GM12878 (cell line): ENCODE measurements at regions not wholly inside any gene's neighbourhood (a gene's known extent, or its start where the extent isn't known, plus 50 kb on each side); places are given as distances from the start of the nearest gene placed in this dataset.

ENCODE experiments used
- ATAC-seq: fragments of 200-7000 bp; cut with Tn5 transposase; 3 replicates; pipeline ENCODE4 v1.9.1; 2020; ENCODE audit warnings: mild to moderate bottlenecking, moderate library complexity
- BruUV-seq: library from RNA; stranded (reverse); fragments of 400-500 nt; replicated peaks from 2 replicates; lab custom pipeline; 2021; lab: Mats Ljungman, UMichigan
- CTCF ChIA-PET: fragments of 300-600 bp; sonication (Branson Sonifier 250); formaldehyde crosslinking; extraction: SDS; loops from one replicate; lab custom pipeline; 2021; ENCODE audit warnings: inconsistent platforms; lab: Yijun Ruan, JAX
- POLR2A ChIA-PET: fragments of 350-600 bp; formaldehyde crosslinking; extraction: SDS; loops from one replicate; lab custom pipeline; 2021; ENCODE audit warnings: inconsistent platforms; lab: Charles Lee
- RAD21 ChIA-PET: fragments of 300-600 bp; sonication (Branson Sonifier 250); formaldehyde crosslinking; loops from one replicate; lab custom pipeline; 2023; ENCODE audit warnings: antibody characterized with exemption; ENCODE audit not compliant: unreplicated experiment; lab: Charles Lee
- SMC1A ChIA-PET: fragments of 300-600 bp; sonication (Branson Sonifier 250); formaldehyde crosslinking; loops from one replicate; lab custom pipeline; 2023; ENCODE audit not compliant: unreplicated experiment, uncharacterized antibody; lab: Charles Lee
- DNase-seq: peaks from one replicate; pipeline ENCODE4 v3.0.0-alpha.2; 2011; ENCODE audit warnings: low read depth, low spot score
- FAIRE-seq: peaks from 3 replicates; lab custom pipeline; 2011; peaks lifted over from hg19 to GRCh38; lab: Jason Lieb, UNC
- H2AFZ ChIP-seq: 2 replicates; pipeline ENCODE4 v1.6.0; 2011; ENCODE audit warnings: low read depth, low read length, control low read depth; ENCODE audit not compliant: control insufficient read depth
- H3K27ac ChIP-seq: 2 replicates; pipeline ENCODE4 v1.5.1; 2011; ENCODE audit warnings: control low read depth; ENCODE audit not compliant: control insufficient read depth, insufficient read depth
- H3K27me3 ChIP-seq, 2 experiments: replicated peaks in 1 of 2; 2 replicates each; pipeline versions ENCODE4 v1.6.0 to v1.6.1; 2011; ENCODE audit warnings: low read length in 1 of 2; ENCODE audit not compliant: control insufficient read depth in 2 of 2, insufficient read depth in 2 of 2
- H3K36me3 ChIP-seq, 2 experiments: 2 replicates each; pipeline ENCODE4 v1.5.1; 2011; ENCODE audit warnings: low read length in 1 of 2; ENCODE audit not compliant: control insufficient read depth in 2 of 2, insufficient read depth in 2 of 2
- H3K4me1 ChIP-seq: 2 replicates; pipeline ENCODE4 v1.6.1; 2011; ENCODE audit warnings: mild to moderate bottlenecking, low read length, moderate library complexity, mixed read lengths; ENCODE audit not compliant: control insufficient read depth, insufficient read depth
- H3K4me2 ChIP-seq: 2 replicates; pipeline ENCODE4 v1.6.0; 2011; ENCODE audit warnings: control low read depth; ENCODE audit not compliant: control insufficient read depth, insufficient read depth
- H3K4me3 ChIP-seq: fragments of 200-600 bp; sonication (generic); 2 replicates; pipeline ENCODE4 v1.5.1; 2016
- H3K79me2 ChIP-seq: 2 replicates; pipeline ENCODE4 v1.6.0; 2011; ENCODE audit warnings: low read length; ENCODE audit not compliant: control insufficient read depth, insufficient read depth
- H3K9ac ChIP-seq: 2 replicates; pipeline ENCODE4 v1.8.0; 2011; ENCODE audit warnings: low read length, control low read depth, mixed read lengths; ENCODE audit not compliant: control insufficient read depth, insufficient read depth
- H3K9me3 ChIP-seq: replicated peaks from 3 replicates; pipeline ENCODE4 v1.5.1; 2011; ENCODE audit warnings: mild to moderate bottlenecking, low read length; ENCODE audit not compliant: control insufficient read depth, insufficient read depth
- H4K20me1 ChIP-seq: 2 replicates; pipeline ENCODE4 v1.6.0; 2011; ENCODE audit not compliant: control insufficient read depth, insufficient read depth
- BCL11A ChIP-seq: IDR thresholded peaks from 2 replicates; pipeline ENCODE4 v1.6.1; 2011; ENCODE audit warnings: low read depth, low read length
- LARP7 ChIP-seq: fragments of 450-650 bp; IDR thresholded peaks from 2 replicates; pipeline ENCODE4 v1.6.1; 2017; ENCODE audit warnings: mild to moderate bottlenecking
- NR2F1 ChIP-seq: fragments of 450-650 bp; conservative IDR thresholded peaks from 2 replicates; pipeline ENCODE4 v1.6.1; 2017; ENCODE audit warnings: mild to moderate bottlenecking
- PAX5 ChIP-seq: IDR thresholded peaks from 2 replicates; pipeline ENCODE4 v1.6.1; 2011; ENCODE audit warnings: low read depth, low read length, borderline replicate concordance
- RFX5 ChIP-seq: IDR thresholded peaks from 2 replicates; pipeline ENCODE4 v1.6.1; 2011; ENCODE audit warnings: low read depth, low read length, improper control_type of control experiment
- RUNX3 ChIP-seq: IDR thresholded peaks from 2 replicates; pipeline ENCODE4 v1.6.1; 2012; ENCODE audit warnings: low read length, inconsistent platforms
- SREBF1 ChIP-seq: IDR thresholded peaks from 2 replicates; pipeline ENCODE4 v1.6.1; 2012; ENCODE audit warnings: mild to moderate bottlenecking, low read length
- STAT3 ChIP-seq: IDR thresholded peaks from 2 replicates; pipeline ENCODE4 v1.6.1; 2011; ENCODE audit warnings: low read depth, low read length, improper control_type of control experiment
- WGBS: methylation state at CpG from one replicate; pipeline ENCODE4 v1.1.6; 2016; ENCODE audit warnings: low lambda C conversion rate; ENCODE audit not compliant: insufficient replicate concordance, insufficient coverage; ENCODE audit errors: missing lambda C conversion rate; 5-methylcytosine and 5-hydroxymethylcytosine counted together
- in situ Hi-C: fragments of 300-500 bp; cut with MboI; formaldehyde crosslinking; loops from 9 replicates; pipeline ENCODE4 v1.14.3; 2018; ENCODE audit warnings: mixed read lengths
- intact Hi-C: fragments of 100-400 bp; cut with micrococcal nuclease; formaldehyde crosslinking; loops from one replicate; pipeline ENCODE4 v1.14.2; 2022; ENCODE audit not compliant: unreplicated experiment
- TF ChIP-seq, protein P1 (sequence below): fragments of 450-650 bp; IDR thresholded peaks from 2 replicates; pipeline ENCODE4 v1.6.1; 2018; ENCODE audit warnings: mild to moderate bottlenecking, low read depth, moderate library complexity; ENCODE audit not compliant: partially characterized antibody
- TF ChIP-seq, protein P2 (sequence below): fragments of 450-650 bp; IDR thresholded peaks from 2 replicates; pipeline ENCODE4 v1.6.1; 2016; ENCODE audit warnings: mild to moderate bottlenecking
- TF ChIP-seq, protein P3 (sequence below): fragments of 450-650 bp; IDR thresholded peaks from 2 replicates; pipeline ENCODE4 v1.6.1; 2016; ENCODE audit warnings: mild to moderate bottlenecking

DNA sequence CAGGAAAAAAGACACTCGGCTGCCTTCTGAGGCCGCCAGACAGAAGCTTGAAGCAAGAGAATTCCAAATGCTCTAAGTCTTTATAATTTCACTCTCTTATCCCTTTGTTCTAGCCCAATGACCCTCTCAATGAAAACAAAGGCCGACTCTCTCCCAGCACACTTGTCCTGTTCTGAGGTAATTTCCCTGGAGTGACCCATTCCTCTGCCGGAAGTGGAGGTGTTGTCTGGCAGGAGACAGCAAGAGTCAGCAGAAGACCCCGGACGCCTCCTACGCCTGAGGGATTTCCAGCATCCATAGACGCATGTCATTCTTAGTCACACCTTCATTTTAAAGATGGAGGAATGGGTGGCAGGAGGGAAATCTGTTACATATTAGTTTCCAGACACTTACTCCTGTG lies 110.3 kb downstream of the SOD2 start:
- Histone ChIP-seq H3K9ac (no peak overlapping the region), H3K4me3 (no peak overlapping the region), H3K36me3 (no peaks in the 10 kb centered on the region), H3K4me2 (no peak overlapping the region), H3K79me2 (no peaks in the 10 kb centered on the region), H3K27ac (no peak overlapping the region), H4K20me1 (no peaks in the 10 kb centered on the region), H2AFZ (no peak overlapping the region), H3K27me3 (0 out of 4 replicates have a peak, but pooled peaks cover 0 to under 1% of the 10 kb centered on the region in 2 experiments), H3K4me1 (no peaks in the 10 kb centered on the region), H3K9me3 (no peaks in the 10 kb centered on the region)
- TF ChIP-seq SREBF1 (no peak), STAT3 (no peak)
- TF ChIP-seq, protein P1, sequence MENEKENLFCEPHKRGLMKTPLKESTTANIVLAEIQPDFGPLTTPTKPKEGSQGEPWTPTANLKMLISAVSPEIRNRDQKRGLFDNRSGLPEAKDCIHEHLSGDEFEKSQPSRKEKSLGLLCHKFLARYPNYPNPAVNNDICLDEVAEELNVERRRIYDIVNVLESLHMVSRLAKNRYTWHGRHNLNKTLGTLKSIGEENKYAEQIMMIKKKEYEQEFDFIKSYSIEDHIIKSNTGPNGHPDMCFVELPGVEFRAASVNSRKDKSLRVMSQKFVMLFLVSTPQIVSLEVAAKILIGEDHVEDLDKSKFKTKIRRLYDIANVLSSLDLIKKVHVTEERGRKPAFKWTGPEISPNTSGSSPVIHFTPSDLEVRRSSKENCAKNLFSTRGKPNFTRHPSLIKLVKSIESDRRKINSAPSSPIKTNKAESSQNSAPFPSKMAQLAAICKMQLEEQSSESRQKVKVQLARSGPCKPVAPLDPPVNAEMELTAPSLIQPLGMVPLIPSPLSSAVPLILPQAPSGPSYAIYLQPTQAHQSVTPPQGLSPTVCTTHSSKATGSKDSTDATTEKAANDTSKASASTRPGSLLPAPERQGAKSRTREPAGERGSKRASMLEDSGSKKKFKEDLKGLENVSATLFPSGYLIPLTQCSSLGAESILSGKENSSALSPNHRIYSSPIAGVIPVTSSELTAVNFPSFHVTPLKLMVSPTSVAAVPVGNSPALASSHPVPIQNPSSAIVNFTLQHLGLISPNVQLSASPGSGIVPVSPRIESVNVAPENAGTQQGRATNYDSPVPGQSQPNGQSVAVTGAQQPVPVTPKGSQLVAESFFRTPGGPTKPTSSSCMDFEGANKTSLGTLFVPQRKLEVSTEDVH: no peak
- RAD21 ChIA-PET: no interaction called here
- in situ Hi-C loops (no loop called here), intact Hi-C loops (no loop called here)
- SMC1A ChIA-PET: no interaction called here
- WGBS: 40% methylated on average over 8 of the region's 8 CpGs
- no peak for ATAC-seq
- POLR2A ChIA-PET: no interaction called here
- DNase-seq: no peak
- no TSS peak for BruUV-seq
- FAIRE-seq: no peak
- CTCF ChIA-PET: no interaction called here

DNA sequence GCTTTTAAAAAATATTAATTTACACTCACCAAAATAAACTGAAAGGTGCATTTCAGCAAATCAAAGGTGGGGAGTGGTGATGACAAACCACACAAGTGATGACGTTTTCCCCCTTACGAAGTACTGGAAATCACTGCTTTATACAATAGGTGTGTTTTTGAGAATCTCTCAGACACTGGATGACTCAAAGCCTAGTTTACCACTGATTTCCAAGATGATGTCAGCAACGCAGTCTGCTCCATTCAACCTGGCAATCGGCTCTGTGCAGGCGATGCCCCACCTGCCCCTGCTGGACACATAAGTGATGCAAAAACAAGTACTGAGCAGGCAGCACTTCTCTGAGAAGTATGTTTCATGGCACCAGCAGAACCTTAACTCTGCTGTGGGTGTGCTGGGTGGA lies 114.4 kb downstream of the SOD2 start:
- H3K36me3 ChIP-seq: no peaks in the 10 kb centered on the region
- RAD21 ChIA-PET: no interaction called here
- H3K27ac ChIP-seq: no peak overlapping the region
- WGBS: 81% methylated on average over 5 of the region's 5 CpGs
- CTCF ChIA-PET: no interaction called here
- BruUV-seq: no TSS peak
- FAIRE-seq (no peak), ATAC-seq (no peak), DNase-seq (no peak)
- in situ Hi-C loops: no loop called here
- no peaks in the 10 kb centered on the region for H4K20me1 ChIP-seq
- H3K79me2 ChIP-seq: no peaks in the 10 kb centered on the region
- no peak overlapping the region for H3K9ac ChIP-seq
- intact Hi-C loops: no loop called here
- H3K4me2 ChIP-seq: no peak overlapping the region
- no peaks in the 10 kb centered on the region for H3K9me3 ChIP-seq
- no peak overlapping the region for H2AFZ ChIP-seq
- H3K4me3 ChIP-seq: no peak overlapping the region
- SMC1A ChIA-PET: no interaction called here
- POLR2A ChIA-PET: no interaction called here
- H3K4me1 ChIP-seq: no peaks in the 10 kb centered on the region
- 0 out of 4 replicates have a peak, but pooled peaks cover 0 to 4% of the 10 kb centered on the region in 2 experiments for H3K27me3 ChIP-seq
- TF ChIP-seq, protein P2, sequence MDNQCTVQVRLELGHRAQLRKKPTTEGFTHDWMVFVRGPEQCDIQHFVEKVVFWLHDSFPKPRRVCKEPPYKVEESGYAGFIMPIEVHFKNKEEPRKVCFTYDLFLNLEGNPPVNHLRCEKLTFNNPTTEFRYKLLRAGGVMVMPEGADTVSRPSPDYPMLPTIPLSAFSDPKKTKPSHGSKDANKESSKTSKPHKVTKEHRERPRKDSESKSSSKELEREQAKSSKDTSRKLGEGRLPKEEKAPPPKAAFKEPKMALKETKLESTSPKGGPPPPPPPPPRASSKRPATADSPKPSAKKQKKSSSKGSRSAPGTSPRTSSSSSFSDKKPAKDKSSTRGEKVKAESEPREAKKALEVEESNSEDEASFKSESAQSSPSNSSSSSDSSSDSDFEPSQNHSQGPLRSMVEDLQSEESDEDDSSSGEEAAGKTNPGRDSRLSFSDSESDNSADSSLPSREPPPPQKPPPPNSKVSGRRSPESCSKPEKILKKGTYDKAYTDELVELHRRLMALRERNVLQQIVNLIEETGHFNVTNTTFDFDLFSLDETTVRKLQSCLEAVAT: no peak
- TF ChIP-seq RFX5: no peak
- no peak for TF ChIP-seq NR2F1
- TF ChIP-seq LARP7: no peak
- TF ChIP-seq RUNX3: no peak
- no peak for TF ChIP-seq BCL11A
- TF ChIP-seq, protein P1: no peak
- TF ChIP-seq PAX5: no peak
- TF ChIP-seq, protein P3, sequence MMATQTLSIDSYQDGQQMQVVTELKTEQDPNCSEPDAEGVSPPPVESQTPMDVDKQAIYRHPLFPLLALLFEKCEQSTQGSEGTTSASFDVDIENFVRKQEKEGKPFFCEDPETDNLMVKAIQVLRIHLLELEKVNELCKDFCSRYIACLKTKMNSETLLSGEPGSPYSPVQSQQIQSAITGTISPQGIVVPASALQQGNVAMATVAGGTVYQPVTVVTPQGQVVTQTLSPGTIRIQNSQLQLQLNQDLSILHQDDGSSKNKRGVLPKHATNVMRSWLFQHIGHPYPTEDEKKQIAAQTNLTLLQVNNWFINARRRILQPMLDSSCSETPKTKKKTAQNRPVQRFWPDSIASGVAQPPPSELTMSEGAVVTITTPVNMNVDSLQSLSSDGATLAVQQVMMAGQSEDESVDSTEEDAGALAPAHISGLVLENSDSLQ: no peak
